SKM-1 treated with dmso at 0.1 percent for 144 hours (cell line): ENCODE measurements at regions not wholly inside any gene's neighbourhood (a gene's known extent, or its start where the extent isn't known, plus 50 kb on each side); places are given as distances from the start of the nearest gene placed in this dataset.
"Not testable (repeated sequence)": the region's sequence is repeated elsewhere in the genome, so short reads cannot be mapped to it uniquely, and the experiment has no call there.

Source experiments
- DNase-seq: peaks from one replicate; lab custom pipeline; 2025; ENCODE audit not compliant: unreplicated experiment; lab: John Stamatoyannopoulos, UW

- no peak for DNase-seq
These were observed 349.2 kb upstream of the KLF4 start for GRCh38 chr9:107838766-107839165.

- no peak for DNase-seq
These were observed 346.7 kb upstream of the KLF4 start for GRCh38 chr9:107836300-107836699.

- DNase-seq: no peak
These were observed 343.7 kb upstream of the KLF4 start for GRCh38 chr9:107833295-107833694.

- no peak for DNase-seq
These were observed 343.3 kb upstream of the KLF4 start for GRCh38 chr9:107832871-107833270.

GRCh38 chr9:107830479-107830878 is 340.9 kb upstream of the KLF4 start:
- no peak for DNase-seq

- DNase-seq: no peak
These were observed 338.3 kb upstream of the KLF4 start for GRCh38 chr9:107827884-107828283.

- no peak for DNase-seq
These were observed 337.7 kb upstream of the KLF4 start for GRCh38 chr9:107827304-107827703.

- DNase-seq: not testable (repeated sequence)
These were observed 337.1 kb upstream of the KLF4 start for GRCh38 chr9:107826688-107826983.

- DNase-seq: no peak
These were observed 335.0 kb upstream of the KLF4 start for GRCh38 chr9:107824556-107824955.

- no peak for DNase-seq
These were observed 330.4 kb upstream of the KLF4 start for GRCh38 chr9:107819772-107820565.

GRCh38 chr9:107818503-107818829 is 328.9 kb upstream of the KLF4 start:
- DNase-seq: not testable (repeated sequence)

- DNase-seq: not testable (repeated sequence)
These were observed 328.3 kb upstream of the KLF4 start for GRCh38 chr9:107817595-107818502.

- no peak for DNase-seq
These were observed 327.0 kb upstream of the KLF4 start for GRCh38 chr9:107816561-107817021.

GRCh38 chr9:107815782-107816560 is 326.4 kb upstream of the KLF4 start:
- DNase-seq: no peak

- no peak for DNase-seq
These were observed 323.7 kb upstream of the KLF4 start for GRCh38 chr9:107813287-107813686.

GRCh38 chr9:107810461-107810961 is 320.9 kb upstream of the KLF4 start:
- peak; percentile 3 for DNase-seq

GRCh38 chr9:107809871-107810460 is 320.4 kb upstream of the KLF4 start:
- no peak for DNase-seq

GRCh38 chr9:107807183-107807582 is 317.6 kb upstream of the KLF4 start:
- no peak for DNase-seq

- DNase-seq: no peak
These were observed 315.6 kb upstream of the KLF4 start for GRCh38 chr9:107805201-107805600.

- DNase-seq: peak; percentile 18
These were observed 304.7 kb upstream of the KLF4 start for GRCh38 chr9:107794259-107794658.

GRCh38 chr9:107793541-107793940 is 304.0 kb upstream of the KLF4 start:
- DNase-seq: no peak
